ENCODE measurements at regions not wholly inside any gene's neighbourhood (a gene's known extent, or its start where the extent isn't known, plus 50 kb on each side); places are given as distances from the start of the nearest gene placed in this dataset.

DNA sequence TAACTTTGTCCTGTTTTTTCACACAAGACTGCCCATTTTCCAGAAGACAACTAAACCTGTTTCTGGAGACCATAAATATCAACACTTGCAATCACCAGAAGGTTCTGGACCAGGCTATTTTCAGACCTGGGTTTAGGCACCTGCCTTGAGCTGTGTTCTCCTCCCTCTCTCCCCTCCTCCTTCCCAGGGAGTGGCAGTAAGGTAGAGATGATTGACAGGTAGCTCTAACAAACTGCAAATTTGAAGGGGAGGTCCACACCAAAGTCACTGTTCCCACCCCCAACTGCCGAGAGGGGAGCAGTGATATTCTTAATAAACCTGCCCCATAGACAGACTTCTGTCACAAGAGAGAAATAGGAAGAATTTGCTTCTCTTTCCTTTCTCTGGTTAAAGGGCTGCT lies 91.2 kb upstream of the BACH2 start:
- H3K4me1 ChIP-seq (ENCODE audit: control insufficient read depth in 1 of 2, insufficient read depth in 2 of 2, low read depth in 1 of 2, low read length in 1 of 2), result no peaks in the 10 kb centered on the region; a peak in 1 of 4 replicates
- no peak overlapping the region for H3K4me3 ChIP-seq (ENCODE audit: low read depth in 2 of 2, low read length in 1 of 2)
- no peaks in the 10 kb centered on the region for H3K9me2 ChIP-seq
- H3F3A ChIP-seq (replicated peaks; ENCODE audit: insufficient read depth), result no peaks in the 10 kb centered on the region
- no peaks in the 10 kb centered on the region for H3K79me2 ChIP-seq (ENCODE audit: insufficient read depth)
- TF ChIP-seq, protein P1, sequence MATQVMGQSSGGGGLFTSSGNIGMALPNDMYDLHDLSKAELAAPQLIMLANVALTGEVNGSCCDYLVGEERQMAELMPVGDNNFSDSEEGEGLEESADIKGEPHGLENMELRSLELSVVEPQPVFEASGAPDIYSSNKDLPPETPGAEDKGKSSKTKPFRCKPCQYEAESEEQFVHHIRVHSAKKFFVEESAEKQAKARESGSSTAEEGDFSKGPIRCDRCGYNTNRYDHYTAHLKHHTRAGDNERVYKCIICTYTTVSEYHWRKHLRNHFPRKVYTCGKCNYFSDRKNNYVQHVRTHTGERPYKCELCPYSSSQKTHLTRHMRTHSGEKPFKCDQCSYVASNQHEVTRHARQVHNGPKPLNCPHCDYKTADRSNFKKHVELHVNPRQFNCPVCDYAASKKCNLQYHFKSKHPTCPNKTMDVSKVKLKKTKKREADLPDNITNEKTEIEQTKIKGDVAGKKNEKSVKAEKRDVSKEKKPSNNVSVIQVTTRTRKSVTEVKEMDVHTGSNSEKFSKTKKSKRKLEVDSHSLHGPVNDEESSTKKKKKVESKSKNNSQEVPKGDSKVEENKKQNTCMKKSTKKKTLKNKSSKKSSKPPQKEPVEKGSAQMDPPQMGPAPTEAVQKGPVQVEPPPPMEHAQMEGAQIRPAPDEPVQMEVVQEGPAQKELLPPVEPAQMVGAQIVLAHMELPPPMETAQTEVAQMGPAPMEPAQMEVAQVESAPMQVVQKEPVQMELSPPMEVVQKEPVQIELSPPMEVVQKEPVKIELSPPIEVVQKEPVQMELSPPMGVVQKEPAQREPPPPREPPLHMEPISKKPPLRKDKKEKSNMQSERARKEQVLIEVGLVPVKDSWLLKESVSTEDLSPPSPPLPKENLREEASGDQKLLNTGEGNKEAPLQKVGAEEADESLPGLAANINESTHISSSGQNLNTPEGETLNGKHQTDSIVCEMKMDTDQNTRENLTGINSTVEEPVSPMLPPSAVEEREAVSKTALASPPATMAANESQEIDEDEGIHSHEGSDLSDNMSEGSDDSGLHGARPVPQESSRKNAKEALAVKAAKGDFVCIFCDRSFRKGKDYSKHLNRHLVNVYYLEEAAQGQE (IDR thresholded peaks at IDR 0.05; ENCODE audit: low read depth, low read length), result no peak
- TF ChIP-seq NFIC (IDR thresholded peaks at IDR 0.05; ENCODE audit: borderline replicate concordance) (no peak), YY1 (IDR thresholded peaks at IDR 0.05; ENCODE audit: low read depth) (no peak), NRF1 (IDR thresholded peaks at IDR 0.05; ENCODE audit: low read depth, low read length) (no peak)
- TF ChIP-seq, protein P2, sequence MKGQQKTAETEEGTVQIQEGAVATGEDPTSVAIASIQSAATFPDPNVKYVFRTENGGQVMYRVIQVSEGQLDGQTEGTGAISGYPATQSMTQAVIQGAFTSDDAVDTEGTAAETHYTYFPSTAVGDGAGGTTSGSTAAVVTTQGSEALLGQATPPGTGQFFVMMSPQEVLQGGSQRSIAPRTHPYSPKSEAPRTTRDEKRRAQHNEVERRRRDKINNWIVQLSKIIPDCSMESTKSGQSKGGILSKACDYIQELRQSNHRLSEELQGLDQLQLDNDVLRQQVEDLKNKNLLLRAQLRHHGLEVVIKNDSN (IDR thresholded peaks at IDR 0.05; ENCODE audit: borderline replicate concordance, low read depth), result no peak
- DNase-seq, result no peak
- no peaks in the 10 kb centered on the region for H4K20me1 ChIP-seq (ENCODE audit: insufficient read depth)
- no peaks in the 10 kb centered on the region; the same call in 1 of the 2 replicates for H3K27me3 ChIP-seq (ENCODE audit: insufficient read depth)
- ChIA-PET CTCF (interaction anchor here (1.3 kb wide), 1 partner anchor 447 kb away, joined by 3 read pairs; no protein-coding TSS in a partner anchor), POLR2A (no interaction called here)
- no peak overlapping the region for H3K4me2 ChIP-seq
- no peak overlapping the region for H3K27ac ChIP-seq (ENCODE audit: low read depth in 2 of 2, low read length in 1 of 2)
- H3K9ac ChIP-seq, result no peak overlapping the region
- no peaks in the 10 kb centered on the region for H3K9me3 ChIP-seq
- 80% methylated on average over 1 of the region's 1 CpG for WGBS (ENCODE audit: low lambda C conversion rate)
- no peaks in the 10 kb centered on the region for H3K36me3 ChIP-seq (replicated peaks in 1 of 2; ENCODE audit: control insufficient read depth in 1 of 2, insufficient read depth in 2 of 2, low read length in 1 of 2)
- H2AFZ ChIP-seq (ENCODE audit: low read depth), result no peak overlapping the region

- no peak for DNase-seq
- Histone ChIP-seq H3K79me2 (ENCODE audit: insufficient read depth) (no peaks in the 10 kb centered on the region), H3K4me3 (ENCODE audit: low read depth in 2 of 2, low read length in 1 of 2) (no peak overlapping the region), H4K20me1 (ENCODE audit: insufficient read depth) (no peaks in the 10 kb centered on the region), H3K27me3 (ENCODE audit: insufficient read depth) (no peaks in the 10 kb centered on the region; the same call in 1 of the 2 replicates), H3K9ac (no peak overlapping the region), H3K4me2 (no peak overlapping the region), H3K4me1 (ENCODE audit: control insufficient read depth in 1 of 2, insufficient read depth in 2 of 2, low read depth in 1 of 2, low read length in 1 of 2) (no peaks in the 10 kb centered on the region; a peak in 1 of 4 replicates), H3F3A (replicated peaks; ENCODE audit: insufficient read depth) (no peaks in the 10 kb centered on the region), H3K27ac (ENCODE audit: low read depth in 2 of 2, low read length in 1 of 2) (no peak overlapping the region), H3K9me3 (no peaks in the 10 kb centered on the region), H3K9me2 (no peaks in the 10 kb centered on the region), H3K36me3 (replicated peaks in 1 of 2; ENCODE audit: control insufficient read depth in 1 of 2, insufficient read depth in 2 of 2, low read length in 1 of 2) (no peaks in the 10 kb centered on the region), H2AFZ (ENCODE audit: low read depth) (no peak overlapping the region)
- 81% methylated on average over 5 of the region's 5 CpGs for WGBS (ENCODE audit: low lambda C conversion rate)
- CTCF ChIA-PET, result interaction anchor here (1.3 kb wide), 1 partner anchor 447 kb away, joined by 3 read pairs; no protein-coding TSS in a partner anchor
- TF ChIP-seq FOSL2 (IDR thresholded peaks at IDR 0.05; ENCODE audit: borderline replicate concordance, low read depth) (0 out of 2 replicates have a peak, but pooled peaks have one; percentile 13), JUND (IDR thresholded peaks at IDR 0.05) (no peak)
- POLR2A ChIA-PET, result no interaction called here
These were observed 90.7 kb upstream of the BACH2 start for GRCh38 chr6:90387383-90387775.
